ENCODE measurements at regions not wholly inside any gene's neighbourhood (a gene's known extent, or its start where the extent isn't known, plus 50 kb on each side); places are given as distances from the start of the nearest gene placed in this dataset.

- no peaks in the 10 kb centered on the region for H3K23me2 ChIP-seq (ENCODE audit: insufficient read length, low read depth, low read length, poor library complexity, severe bottlenecking)
- no peak overlapping the region for H3K14ac ChIP-seq (ENCODE audit: insufficient read depth, low read length)
- no peak for TF ChIP-seq CTCF (conservative IDR thresholded peaks at IDR 0.05)
- H3K4ac ChIP-seq (ENCODE audit: low read depth, low read length) = no peak overlapping the region
- no peaks in the 10 kb centered on the region for H3K27me3 ChIP-seq (ENCODE audit: insufficient read depth, low read length)
- H3K56ac ChIP-seq (ENCODE audit: insufficient read length, low read depth, low read length) = no peak overlapping the region
- no peaks in the 10 kb centered on the region for H3K79me1 ChIP-seq (ENCODE audit: insufficient read depth, low read depth, low read length, poor library complexity, severe bottlenecking)
- Mint-ChIP-seq H3K4me3 (no peak overlapping the region), H3K27ac (no peak overlapping the region), H3K27me3 (ENCODE audit: low read depth) (no peaks in the 10 kb centered on the region), H3K9me3 (no peaks in the 10 kb centered on the region), H3K4me1 (peaks cover 12 to 15% of the 10 kb centered on the region in 2 experiments), H3K36me3 (ENCODE audit: insufficient read depth in 1 of 3, low read depth in 3 of 3) (no peaks in the 10 kb centered on the region)
- no peak overlapping the region for H3K9ac ChIP-seq (ENCODE audit: extremely low read depth, insufficient read length, low read length)
- H3T11ph ChIP-seq (ENCODE audit: low read length) = no peak overlapping the region
- no peak overlapping the region for H3K23ac ChIP-seq (ENCODE audit: insufficient read length, low read depth, low read length)
- H4K20me1 ChIP-seq (ENCODE audit: control insufficient read depth, insufficient read depth, insufficient read length) = no peaks in the 10 kb centered on the region
- no peak overlapping the region for H3K27ac ChIP-seq (ENCODE audit: insufficient read length, low read depth, low read length)
- H4K8ac ChIP-seq (replicated peaks; ENCODE audit: insufficient read length, low read depth, low read length) = no peak overlapping the region
- no peak overlapping the region for H2BK12ac ChIP-seq (ENCODE audit: insufficient read length, low read depth, low read length)
- no peak overlapping the region for H2BK15ac ChIP-seq (ENCODE audit: low read depth, low read length)
- H2BK5ac ChIP-seq (ENCODE audit: insufficient read length, low read length) = no peak overlapping the region
- no peak overlapping the region for H4K5ac ChIP-seq (ENCODE audit: insufficient read length, low read depth, low read length)
- H3K18ac ChIP-seq (ENCODE audit: insufficient read length, low read depth, low read length) = no peak overlapping the region
- no peaks in the 10 kb centered on the region for H3K9me3 ChIP-seq (ENCODE audit: control insufficient read depth, low read depth, low read length)
- no peak for DNase-seq
- no peak overlapping the region for H2BK20ac ChIP-seq (ENCODE audit: low read depth, low read length, poor library complexity, severe bottlenecking)
- H2BK120ac ChIP-seq (ENCODE audit: low read depth, low read length, poor library complexity, severe bottlenecking) = no peak overlapping the region
- H3K4me2 ChIP-seq (ENCODE audit: insufficient read depth, insufficient read length, low read length) = no peak overlapping the region
- no peak overlapping the region for H2AFZ ChIP-seq (ENCODE audit: low read length)
- no peak overlapping the region for H2AK5ac ChIP-seq (ENCODE audit: insufficient read length, low read length)
- no peaks in the 10 kb centered on the region for H3K79me2 ChIP-seq (ENCODE audit: insufficient read depth, low read length)
- no CpG with 5 or more reads among the region's 2 CpGs for WGBS (ENCODE audit: extremely low coverage, insufficient read length, low lambda C conversion rate)
- no peaks in the 10 kb centered on the region; the same call in 1 of the 2 replicates for H3K4me1 ChIP-seq (ENCODE audit: insufficient read depth, low read length)
- H4K91ac ChIP-seq (ENCODE audit: insufficient read length, low read depth, low read length) = no peak overlapping the region
These were observed 125.4 kb upstream of the USP25 start for GRCh38 chr21:15604413-15604812.
